Muscle of back (tissue), 3 donors: ENCODE measurements at regions not wholly inside any gene's neighbourhood (a gene's known extent, or its start where the extent isn't known, plus 50 kb on each side); places are given as distances from the start of the nearest gene placed in this dataset.
"Not testable (repeated sequence)": the region's sequence is repeated elsewhere in the genome, so short reads cannot be mapped to it uniquely, and the experiment has no call there.

Experiments
- DNase-seq, 3 donors: peaks; one replicate each; pipeline versions ENCODE4 v3.0.0 to v3.0.0-alpha.2; 2013

DNA sequence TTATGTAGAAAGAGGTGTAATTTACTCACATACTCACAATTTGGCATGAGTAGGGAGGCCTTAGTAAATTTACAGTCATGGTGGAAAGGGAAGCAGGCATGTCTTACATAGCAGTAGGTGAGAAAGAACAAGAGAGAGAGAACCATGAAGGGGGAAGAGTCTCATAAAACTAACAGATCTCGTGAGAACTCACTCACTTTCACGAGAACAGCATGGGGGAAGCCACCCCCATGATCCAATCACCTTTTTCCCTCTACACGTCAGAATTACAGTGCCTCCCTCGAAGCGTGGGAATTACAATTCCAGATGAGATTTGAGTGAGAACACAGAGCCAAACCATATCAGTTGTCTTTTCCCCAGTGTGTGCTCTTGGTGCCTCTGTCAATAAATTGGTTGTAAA is 855.3 kb downstream of the TBL1XR1 start:
- DNase-seq: no peak

GRCh38 chr3:176328666-176329065 is 868.6 kb downstream of the TBL1XR1 start:
- peak; percentile 20 to 61 (median 37) for DNase-seq

DNA sequence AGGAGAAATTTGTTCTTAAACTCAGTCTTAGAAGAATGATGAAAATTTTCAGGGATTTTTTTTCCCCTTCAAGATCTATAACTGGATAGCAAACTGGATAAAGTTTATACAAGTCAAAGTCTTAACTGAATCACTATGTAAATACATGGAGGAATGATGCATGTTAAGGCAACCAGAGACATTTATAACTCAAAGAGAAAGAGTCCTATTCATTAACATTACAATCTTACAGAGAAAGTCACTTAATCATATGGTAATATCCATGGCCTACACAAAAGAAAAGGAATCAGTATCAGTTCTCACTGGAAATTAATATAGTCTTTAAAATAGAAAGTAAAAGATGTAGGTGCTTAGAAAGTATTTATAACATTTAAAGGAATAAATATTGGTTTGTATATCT is 869.1 kb downstream of the TBL1XR1 start:
- DNase-seq: peak in 1 of 3 donors; percentile 21

DNA sequence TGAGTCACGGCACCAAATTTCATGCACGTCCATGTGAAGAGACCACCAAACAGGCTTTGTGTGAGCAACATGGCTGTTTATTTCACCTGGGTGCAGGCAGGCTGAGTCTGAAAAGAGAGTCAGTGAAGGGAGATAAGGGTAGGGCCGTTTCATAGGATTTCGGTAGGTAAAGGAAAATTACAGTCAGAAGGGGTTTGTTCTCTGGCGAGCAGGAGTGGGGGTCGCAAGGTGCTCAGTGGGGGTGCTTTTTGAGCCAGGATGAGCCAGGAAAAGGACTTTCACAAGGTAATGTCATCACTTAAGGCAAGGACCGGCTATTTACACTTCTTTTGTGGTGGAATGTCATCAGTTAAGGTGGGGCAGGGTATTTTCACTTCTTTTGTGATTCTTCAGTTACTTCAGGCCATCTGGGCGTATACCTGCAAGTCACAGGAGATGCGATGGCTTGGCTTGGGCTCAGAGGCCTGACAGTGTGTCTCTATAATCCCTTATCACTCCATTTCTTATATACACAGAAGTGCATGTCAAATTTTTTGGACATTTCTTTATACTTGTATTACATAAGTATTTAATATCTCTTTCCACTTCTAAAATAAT is 870.3 kb downstream of the TBL1XR1 start:
- not testable (repeated sequence) for DNase-seq

DNA sequence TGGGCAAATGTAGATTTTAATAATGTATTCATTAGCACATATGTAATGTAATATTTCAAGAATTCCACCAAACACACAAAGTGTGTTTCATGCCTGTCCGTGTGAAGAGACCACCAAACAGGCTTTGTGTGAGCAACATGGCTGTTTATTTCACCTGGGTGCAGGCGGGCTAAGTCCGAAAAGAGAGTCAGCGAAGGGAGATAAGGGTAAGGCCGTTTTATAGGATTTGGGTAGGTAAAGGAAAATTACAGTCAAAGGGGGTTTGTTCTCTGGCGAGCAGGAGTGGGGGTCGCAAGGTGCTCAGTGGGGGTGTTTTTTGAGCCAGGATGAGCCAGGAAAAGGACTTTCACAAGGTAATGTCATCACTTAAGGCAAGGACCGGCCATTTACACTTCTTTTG is 875.8 kb downstream of the TBL1XR1 start:
- DNase-seq: not testable (repeated sequence)

DNA sequence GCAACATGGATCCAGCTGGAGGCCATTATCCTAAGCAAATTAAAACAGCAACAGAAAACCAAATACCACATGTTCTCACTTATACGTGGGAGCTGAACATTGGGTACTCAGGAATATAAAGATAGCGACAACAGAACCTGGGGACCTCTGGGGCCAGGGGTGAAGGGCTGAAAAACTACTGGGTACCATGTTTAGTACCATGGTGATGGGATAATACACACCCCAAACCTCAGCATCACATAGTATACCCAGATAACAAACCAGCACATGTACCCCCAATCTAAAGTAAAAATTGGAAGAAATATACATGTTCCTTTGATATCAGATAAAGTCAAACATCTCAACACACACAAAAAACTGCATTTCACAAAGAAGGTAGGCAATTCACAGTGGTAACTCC is 876.2 kb downstream of the TBL1XR1 start:
- no peak for DNase-seq

- no peak for DNase-seq
Observed at GRCh38 chr3:176313426-176313825, 883.9 kb downstream of the TBL1XR1 start.

DNA sequence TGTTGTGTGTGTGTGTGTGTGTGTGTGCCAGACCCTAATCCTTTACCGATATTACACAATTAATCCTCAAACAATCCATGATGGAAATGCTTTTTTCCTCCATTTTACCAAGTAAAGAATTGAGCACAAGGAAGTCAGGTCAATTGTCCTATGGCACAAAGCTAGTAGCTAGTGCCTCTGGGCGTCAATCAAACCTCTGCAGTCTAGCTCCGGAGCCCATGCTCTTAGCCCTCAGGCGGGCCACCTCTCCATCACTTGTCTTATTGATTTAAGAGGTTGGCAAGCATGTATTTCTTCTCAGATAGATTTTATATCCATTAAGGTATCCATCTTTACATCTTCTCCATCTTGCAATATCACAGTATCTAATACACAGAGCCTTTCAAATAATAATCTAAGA is 886.6 kb downstream of the TBL1XR1 start:
- DNase-seq: no peak

GRCh38 chr3:176302271-176302670 is 895.0 kb downstream of the TBL1XR1 start:
- DNase-seq: no peak

GRCh38 chr3:176296066-176296597 is 901.1 kb downstream of the TBL1XR1 start:
- DNase-seq: peak in 1 of 3 donors; percentile 11

- peak in 1 of 3 donors; percentile 33 for DNase-seq
Observed at GRCh38 chr3:176293276-176293675, 904.0 kb downstream of the TBL1XR1 start.

DNA sequence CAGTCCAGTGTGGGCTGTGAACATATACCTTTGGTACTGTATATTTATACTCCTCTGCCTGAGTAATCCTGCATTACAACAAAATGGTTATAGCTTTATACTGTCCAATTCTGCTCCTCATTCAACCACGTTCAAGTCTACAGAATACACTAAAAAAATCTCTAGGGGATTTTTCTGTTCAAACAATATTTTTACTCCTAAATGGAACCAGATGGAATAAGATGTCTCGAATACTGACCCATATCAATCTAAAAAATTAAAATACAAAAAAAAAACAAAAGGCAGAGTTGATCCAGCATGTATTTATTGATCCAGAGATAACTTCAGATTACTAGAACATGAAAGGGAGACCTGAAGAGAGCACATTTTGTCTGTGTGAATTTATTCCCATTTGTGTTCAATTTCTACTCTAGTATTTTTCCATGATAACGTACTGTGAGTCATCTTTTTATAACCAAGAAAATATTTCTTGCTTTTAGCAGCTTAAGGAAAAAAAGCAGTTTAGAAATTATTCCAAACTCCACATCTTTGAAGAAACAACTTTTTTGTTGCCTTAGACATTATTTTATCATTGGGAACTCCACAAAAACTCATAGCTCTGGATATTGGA is 910.7 kb downstream of the TBL1XR1 start:
- peak; percentile 21 to 65 (median 40) for DNase-seq

DNA sequence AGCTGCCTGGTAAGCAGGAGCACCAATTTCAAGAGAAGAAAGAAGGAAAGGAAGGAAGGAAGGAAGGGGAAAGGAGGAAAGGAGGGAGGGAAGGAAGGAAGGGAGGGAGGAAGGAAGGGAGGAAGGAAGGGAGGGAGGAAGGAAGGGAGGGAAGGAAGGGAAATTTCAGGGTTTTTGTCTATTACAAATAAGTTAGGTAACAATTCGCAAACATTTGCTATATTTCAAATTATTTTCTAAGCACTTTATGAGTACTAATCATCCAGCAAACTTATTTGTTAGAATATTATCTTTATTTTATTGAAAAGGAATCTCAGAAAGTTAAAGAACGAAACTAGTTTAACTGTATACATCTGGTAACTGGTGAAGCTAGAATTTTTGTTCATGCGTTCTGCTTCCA is 921.7 kb downstream of the TBL1XR1 start:
- no peak for DNase-seq

GRCh38 chr3:176275113-176275512 is 922.2 kb downstream of the TBL1XR1 start:
- DNase-seq: no peak

- no peak for DNase-seq
Observed at GRCh38 chr3:176274161-176274560, 923.1 kb downstream of the TBL1XR1 start.

DNA sequence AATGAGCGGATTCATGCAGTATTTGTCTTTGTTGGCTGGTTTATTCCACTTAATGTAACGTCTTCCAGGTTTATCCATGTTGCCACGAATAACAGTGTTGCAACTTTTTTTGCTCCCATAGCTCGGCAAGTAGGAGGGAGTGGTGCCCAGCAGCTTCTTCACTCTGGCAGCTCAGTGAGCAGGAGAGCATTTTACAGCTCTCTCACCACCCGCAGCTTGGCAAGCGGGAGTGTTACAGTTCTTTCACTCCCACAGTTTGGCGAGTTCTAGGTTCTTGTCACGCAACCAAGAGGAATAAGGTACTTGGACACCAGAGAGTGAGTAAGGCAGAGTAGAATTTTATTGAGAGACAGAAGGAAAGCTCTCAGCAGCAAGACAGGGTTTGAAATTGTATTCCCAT is 935.2 kb downstream of the TBL1XR1 start:
- no peak for DNase-seq

- peak; percentile 51 to 86 (median 54) for DNase-seq
Observed at GRCh38 chr3:176247191-176247590, 950.1 kb downstream of the TBL1XR1 start.

- no peak for DNase-seq
Observed at GRCh38 chr3:176219970-176220369, 977.3 kb downstream of the TBL1XR1 start.

- DNase-seq: no peak
Observed at GRCh38 chr3:176214758-176215157, 982.5 kb downstream of the TBL1XR1 start.

GRCh38 chr3:176213314-176213713 is 984.0 kb downstream of the TBL1XR1 start:
- DNase-seq: not testable (repeated sequence)

- DNase-seq: no peak
Observed at GRCh38 chr3:176208915-176209314, 988.4 kb downstream of the TBL1XR1 start.

- no peak for DNase-seq
Observed at GRCh38 chr3:176208283-176208682, 989.0 kb downstream of the TBL1XR1 start.

DNA sequence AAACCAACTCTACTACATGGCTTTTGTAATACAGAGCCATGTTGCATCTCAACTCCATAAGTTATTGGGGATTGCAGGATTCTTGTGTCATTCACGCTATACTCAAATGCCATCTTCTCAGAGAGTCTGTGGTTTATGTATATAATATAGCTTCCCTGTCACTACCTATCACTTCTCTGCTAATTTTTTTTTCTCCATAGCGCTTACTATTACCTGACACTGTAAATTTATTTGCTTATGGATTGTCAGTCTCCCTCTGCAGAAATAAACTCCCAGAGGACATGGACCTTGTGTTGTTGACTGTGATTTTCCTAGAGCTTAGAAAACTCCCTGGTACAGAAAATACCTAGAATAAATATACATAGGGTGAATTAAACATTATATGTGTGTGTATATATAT is 990.5 kb downstream of the TBL1XR1 start:
- no peak for DNase-seq

DNA sequence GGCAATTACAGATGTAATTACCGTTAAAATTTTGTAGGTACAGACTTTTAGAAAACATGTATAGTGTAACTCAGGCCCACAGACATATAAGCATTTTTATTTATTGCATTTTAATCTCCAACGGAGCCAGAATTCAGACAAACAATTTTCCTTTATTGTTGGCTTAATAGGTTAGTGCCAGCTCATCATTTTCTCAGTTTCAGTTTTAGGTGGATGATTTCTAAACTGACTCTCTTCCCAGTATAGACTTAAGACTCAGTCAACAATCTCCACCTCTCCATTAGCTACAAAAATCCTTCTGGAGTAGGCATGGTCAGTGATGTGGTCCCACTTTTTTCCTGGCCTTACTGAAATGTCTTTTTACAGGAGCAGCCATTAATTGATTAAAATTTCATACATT is 994.6 kb downstream of the TBL1XR1 start:
- DNase-seq: no peak
